HCT116 (cell line): ENCODE measurements at regions not wholly inside any gene's neighbourhood (a gene's known extent, or its start where the extent isn't known, plus 50 kb on each side); places are given as distances from the start of the nearest gene placed in this dataset.

Experiments used
- ATAC-seq: fragments of 200-7000 bp; cut with Tn5 transposase; 2 replicates; pipeline ENCODE4 v1.9.1; 2020; ENCODE audit warnings: mild to moderate bottlenecking, moderate library complexity
- BruUV-seq: library from RNA; stranded (reverse); fragments of 400-500 nt; replicated peaks from 2 replicates; lab custom pipeline; 2021; lab: Mats Ljungman, UMichigan
- CTCF ChIA-PET: fragments of 300-600 bp; sonication (Branson Sonifier 250); formaldehyde crosslinking; loops from one replicate; lab custom pipeline; 2021; ENCODE audit warnings: antibody characterized with exemption; lab: Charles Lee
- POLR2A ChIA-PET: fragments of 300-600, 350-600 bp; sonication (Branson Sonifier 250); formaldehyde crosslinking; loops from one replicate; lab custom pipeline; 2021; ENCODE audit warnings: antibody characterized with exemption; lab: Charles Lee
- RAD21 ChIA-PET, 2 experiments: fragments of 300-600 bp; sonication (Branson Sonifier 250); formaldehyde crosslinking; loops; one replicate each; lab custom pipeline; 2023; ENCODE audit warnings: low total read pairs in 2 of 2; ENCODE audit not compliant: uncharacterized antibody in 2 of 2, unreplicated experiment in 2 of 2, low non-redundant PET in 1 of 2; lab: Charles Lee
- DNase-seq: peaks from one replicate; pipeline ENCODE4 v3.0.0-alpha.2; 2010; ENCODE audit warnings: low read depth, low spot score
- H2AFZ ChIP-seq: fragments of 200-600 bp; shearing (Covaris generic), sonication (generic); 2 replicates; pipeline ENCODE4 v1.6.1; 2017; ENCODE audit warnings: low read depth, mixed run types, mixed read lengths, antibody characterized with exemption, low read length; ENCODE audit not compliant: poor library complexity, severe bottlenecking
- H3K27ac ChIP-seq: 2 replicates; pipeline ENCODE4 v1.5.1; 2012; ENCODE audit warnings: low read depth, low read length
- H3K27me3 ChIP-seq: fragments of 200-600 bp; sonication (generic); 2 replicates; pipeline ENCODE4 v1.6.1; 2016; ENCODE audit warnings: mixed run types, low read length, mixed read lengths; ENCODE audit not compliant: insufficient read depth
- H3K36me3 ChIP-seq, 2 experiments: fragments of 200-500 bp in 1 of 2; fragments of 200-600 bp in 1 of 2; sonication (Bioruptor generic) in 1 of 2; sonication (generic) in 1 of 2; 2 replicates each; pipeline versions ENCODE4 v1.5.1 to v1.6.1; 2014 to 2016; ENCODE audit warnings: low read length in 2 of 2, inconsistent platforms in 1 of 2, mixed read lengths in 1 of 2, mixed run types in 1 of 2; ENCODE audit not compliant: insufficient read depth in 2 of 2, control insufficient read depth in 1 of 2
- H3K4me1 ChIP-seq, 2 experiments: fragments of 200-600 bp in 1 of 2; sonication (generic) in 1 of 2; 2 replicates each; pipeline versions ENCODE4 v1.5.1 to v1.6.1; 2012 to 2017; ENCODE audit warnings: low read length in 2 of 2, inconsistent platforms in 1 of 2, mild to moderate bottlenecking in 1 of 2, mixed read lengths in 1 of 2, mixed run types in 1 of 2, moderate library complexity in 1 of 2; ENCODE audit not compliant: insufficient read depth in 2 of 2, control insufficient read depth in 1 of 2
- H3K4me2 ChIP-seq: fragments of 200-600 bp; sonication (generic); 2 replicates; pipeline ENCODE4 v1.6.1; 2017; ENCODE audit warnings: mixed run types, low read length, mixed read lengths
- H3K4me3 ChIP-seq, 2 experiments: fragments of 200-600 bp in 1 of 2; sonication (generic) in 1 of 2; replicated peaks in 1 of 2; 2 replicates each; pipeline ENCODE4 v1.5.1; 2011 to 2016; ENCODE audit warnings: low read length in 2 of 2, control low read depth in 1 of 2, low read depth in 1 of 2, mild to moderate bottlenecking in 1 of 2, mixed read lengths in 1 of 2, mixed run types in 1 of 2
- H3K79me2 ChIP-seq: fragments of 200-600 bp; sonication (generic); 2 replicates; pipeline ENCODE4 v1.6.1; 2017; ENCODE audit warnings: mild to moderate bottlenecking, mixed run types, low read length, moderate library complexity, mixed read lengths; ENCODE audit not compliant: insufficient read depth
- H3K9ac ChIP-seq: fragments of 200-600 bp; sonication (generic); 2 replicates; pipeline ENCODE4 v1.6.1; 2016; ENCODE audit warnings: low read length, mixed read lengths
- H3K9me2 ChIP-seq: fragments of 200-600 bp; sonication (generic), shearing (Covaris generic); 2 replicates; pipeline ENCODE4 v1.6.1; 2017; ENCODE audit warnings: mixed run types, mild to moderate bottlenecking, moderate library complexity; ENCODE audit not compliant: insufficient read depth
- H3K9me3 ChIP-seq, 2 experiments: fragments of 200-500 bp in 1 of 2; fragments of 200-600 bp in 1 of 2; sonication (Bioruptor generic) in 1 of 2; sonication (generic) in 1 of 2; 2 replicates each; pipeline ENCODE4 v1.6.1; 2014 to 2017; ENCODE audit warnings: low read length in 2 of 2, mixed read lengths in 2 of 2, inconsistent platforms in 1 of 2, low read depth in 1 of 2, mild to moderate bottlenecking in 1 of 2, mixed run types in 1 of 2, moderate library complexity in 1 of 2; ENCODE audit not compliant: control insufficient read depth in 1 of 2, insufficient read depth in 1 of 2
- H4K20me1 ChIP-seq: fragments of 200-600 bp; sonication (generic), shearing (Covaris generic); 2 replicates; pipeline ENCODE4 v1.6.1; 2017; ENCODE audit warnings: mixed run types, mild to moderate bottlenecking, moderate library complexity; ENCODE audit not compliant: insufficient read depth
- CBX3 ChIP-seq: IDR thresholded peaks from 2 replicates; pipeline ENCODE4 v1.6.1; 2012; ENCODE audit warnings: low read depth
- CEBPB ChIP-seq: IDR thresholded peaks from 2 replicates; pipeline ENCODE4 v1.6.1; 2012; ENCODE audit warnings: low read depth
- EZH2phosphoT487 ChIP-seq: fragments of 200-600 bp; IDR thresholded peaks from 2 replicates; pipeline ENCODE4 v1.6.1; 2018; ENCODE audit warnings: antibody characterized with exemption, borderline replicate concordance
- FOSL1 ChIP-seq: IDR thresholded peaks from 2 replicates; pipeline ENCODE4 v1.6.1; 2012; ENCODE audit warnings: low read depth
- JUND ChIP-seq: IDR thresholded peaks from 2 replicates; pipeline ENCODE4 v1.6.1; 2012
- POLR2A ChIP-seq: IDR thresholded peaks from 2 replicates; pipeline ENCODE4 v1.7.0; 2011; ENCODE audit warnings: borderline replicate concordance; ENCODE audit not compliant: insufficient read depth, insufficient read length; ENCODE audit errors: extremely low read depth
- POLR2AphosphoS5 ChIP-seq: IDR thresholded peaks from 2 replicates; pipeline ENCODE4 v1.6.1; 2011; ENCODE audit warnings: mild to moderate bottlenecking, low read depth, low read length, moderate library complexity
- RAD21 ChIP-seq: IDR thresholded peaks from 2 replicates; pipeline ENCODE4 v1.6.1; 2012; ENCODE audit warnings: low read depth, mild to moderate bottlenecking
- REST ChIP-seq: IDR thresholded peaks from 2 replicates; pipeline ENCODE4 v1.6.1; 2012; ENCODE audit warnings: low read depth
- SP1 ChIP-seq: IDR thresholded peaks from 2 replicates; pipeline ENCODE4 v1.6.1; 2012; ENCODE audit warnings: low read depth
- SRF ChIP-seq: IDR thresholded peaks from 2 replicates; pipeline ENCODE4 v1.6.1; 2012; ENCODE audit warnings: low read depth
- YY1 ChIP-seq: IDR thresholded peaks from 2 replicates; pipeline ENCODE4 v1.6.1; 2011; ENCODE audit warnings: low read length, low read depth, moderate library complexity, mild to moderate bottlenecking; ENCODE audit not compliant: insufficient replicate concordance; ENCODE audit errors: extremely low read depth
- ZFX ChIP-seq: fragments of 450-650 bp; IDR thresholded peaks from 2 replicates; pipeline ENCODE4 v1.6.1; 2017
- ZNF274 ChIP-seq: fragments of 200-500 bp; sonication (Bioruptor generic); IDR thresholded peaks from 2 replicates; pipeline ENCODE4 v1.6.1; 2014; ENCODE audit warnings: mild to moderate bottlenecking, low read depth, low read length, inconsistent platforms
- intact Hi-C: fragments of 100-400 bp; cut with micrococcal nuclease; formaldehyde crosslinking; loops from 2 replicates; pipeline ENCODE4 v1.10.0; 2022
- TF ChIP-seq, protein P1 (sequence below): IDR thresholded peaks from 2 replicates; pipeline ENCODE4 v1.6.1; 2011; ENCODE audit warnings: mild to moderate bottlenecking, low read length, moderate library complexity; ENCODE audit not compliant: insufficient replicate concordance; ENCODE audit errors: extremely low read depth
- TF ChIP-seq, protein P2 (sequence below): IDR thresholded peaks from 2 replicates; pipeline ENCODE4 v1.6.1; 2012
- TF ChIP-seq, protein P3 (sequence below), 3 experiments: fragments of 200-600 bp in 1 of 3; sonication (generic) in 1 of 3; IDR thresholded peaks in 2 of 3; conservative IDR thresholded peaks in 1 of 3; 2 replicates each; pipeline ENCODE4 v1.5.1; 2012 to 2017; ENCODE audit warnings: low read depth in 2 of 3, low read length in 2 of 3, antibody characterized with exemption in 1 of 3, borderline replicate concordance in 1 of 3, control low read depth in 1 of 3, mild to moderate bottlenecking in 1 of 3, mixed read lengths in 1 of 3, mixed run types in 1 of 3, moderate library complexity in 1 of 3; ENCODE audit not compliant: insufficient read depth in 1 of 3

- Histone ChIP-seq H3K9me2 (no peaks in the 10 kb centered on the region), H3K79me2 (no peaks in the 10 kb centered on the region), H3K4me1 (no peaks in the 10 kb centered on the region), H3K36me3 (no peaks in the 10 kb centered on the region), H3K27me3 (peaks cover 54% of the 10 kb centered on the region), H3K9ac (no peak overlapping the region), H3K27ac (no peak overlapping the region), H3K9me3 (no peaks in the 10 kb centered on the region), H2AFZ (no peak overlapping the region), H3K4me2 (no peak overlapping the region), H4K20me1 (no peaks in the 10 kb centered on the region), H3K4me3 (no peak overlapping the region)
- ATAC-seq: no peak
- RAD21 ChIA-PET: no interaction called here
- TF ChIP-seq EZH2phosphoT487 (no peak), REST (no peak), FOSL1 (no peak), POLR2AphosphoS5 (no peak), JUND (no peak), CEBPB (no peak), YY1 (no peak), POLR2A (no peak), SRF (no peak), SP1 (no peak), RAD21 (no peak), CBX3 (no peak), ZNF274 (no peak), ZFX (no peak)
- TF ChIP-seq, protein P1, sequence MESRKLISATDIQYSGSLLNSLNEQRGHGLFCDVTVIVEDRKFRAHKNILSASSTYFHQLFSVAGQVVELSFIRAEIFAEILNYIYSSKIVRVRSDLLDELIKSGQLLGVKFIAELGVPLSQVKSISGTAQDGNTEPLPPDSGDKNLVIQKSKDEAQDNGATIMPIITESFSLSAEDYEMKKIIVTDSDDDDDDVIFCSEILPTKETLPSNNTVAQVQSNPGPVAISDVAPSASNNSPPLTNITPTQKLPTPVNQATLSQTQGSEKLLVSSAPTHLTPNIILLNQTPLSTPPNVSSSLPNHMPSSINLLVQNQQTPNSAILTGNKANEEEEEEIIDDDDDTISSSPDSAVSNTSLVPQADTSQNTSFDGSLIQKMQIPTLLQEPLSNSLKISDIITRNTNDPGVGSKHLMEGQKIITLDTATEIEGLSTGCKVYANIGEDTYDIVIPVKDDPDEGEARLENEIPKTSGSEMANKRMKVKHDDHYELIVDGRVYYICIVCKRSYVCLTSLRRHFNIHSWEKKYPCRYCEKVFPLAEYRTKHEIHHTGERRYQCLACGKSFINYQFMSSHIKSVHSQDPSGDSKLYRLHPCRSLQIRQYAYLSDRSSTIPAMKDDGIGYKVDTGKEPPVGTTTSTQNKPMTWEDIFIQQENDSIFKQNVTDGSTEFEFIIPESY: no peak
- TF ChIP-seq, protein P2, sequence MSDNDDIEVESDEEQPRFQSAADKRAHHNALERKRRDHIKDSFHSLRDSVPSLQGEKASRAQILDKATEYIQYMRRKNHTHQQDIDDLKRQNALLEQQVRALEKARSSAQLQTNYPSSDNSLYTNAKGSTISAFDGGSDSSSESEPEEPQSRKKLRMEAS: no peak
- TF ChIP-seq, protein P3, sequence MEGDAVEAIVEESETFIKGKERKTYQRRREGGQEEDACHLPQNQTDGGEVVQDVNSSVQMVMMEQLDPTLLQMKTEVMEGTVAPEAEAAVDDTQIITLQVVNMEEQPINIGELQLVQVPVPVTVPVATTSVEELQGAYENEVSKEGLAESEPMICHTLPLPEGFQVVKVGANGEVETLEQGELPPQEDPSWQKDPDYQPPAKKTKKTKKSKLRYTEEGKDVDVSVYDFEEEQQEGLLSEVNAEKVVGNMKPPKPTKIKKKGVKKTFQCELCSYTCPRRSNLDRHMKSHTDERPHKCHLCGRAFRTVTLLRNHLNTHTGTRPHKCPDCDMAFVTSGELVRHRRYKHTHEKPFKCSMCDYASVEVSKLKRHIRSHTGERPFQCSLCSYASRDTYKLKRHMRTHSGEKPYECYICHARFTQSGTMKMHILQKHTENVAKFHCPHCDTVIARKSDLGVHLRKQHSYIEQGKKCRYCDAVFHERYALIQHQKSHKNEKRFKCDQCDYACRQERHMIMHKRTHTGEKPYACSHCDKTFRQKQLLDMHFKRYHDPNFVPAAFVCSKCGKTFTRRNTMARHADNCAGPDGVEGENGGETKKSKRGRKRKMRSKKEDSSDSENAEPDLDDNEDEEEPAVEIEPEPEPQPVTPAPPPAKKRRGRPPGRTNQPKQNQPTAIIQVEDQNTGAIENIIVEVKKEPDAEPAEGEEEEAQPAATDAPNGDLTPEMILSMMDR (IDR thresholded peaks at IDR 0.05 in 2 of 3, conservative IDR thresholded peaks at IDR 0.05 in 1 of 3; ENCODE audit: borderline replicate concordance in 1 of 3, insufficient read depth in 1 of 3, low read depth in 2 of 3, low read length in 2 of 3): no peak
- intact Hi-C loops: no loop called here
- BruUV-seq: no TSS peak
- POLR2A ChIA-PET: no interaction called here
- no peak for DNase-seq
- CTCF ChIA-PET: no interaction called here
Measured at GRCh38 chr20:23255716-23256385, 94.7 kb upstream of the NXT1 start.
